ENCODE measurements at regions not wholly inside any gene's neighbourhood (a gene's known extent, or its start where the extent isn't known, plus 50 kb on each side); places are given as distances from the start of the nearest gene placed in this dataset.

DNA sequence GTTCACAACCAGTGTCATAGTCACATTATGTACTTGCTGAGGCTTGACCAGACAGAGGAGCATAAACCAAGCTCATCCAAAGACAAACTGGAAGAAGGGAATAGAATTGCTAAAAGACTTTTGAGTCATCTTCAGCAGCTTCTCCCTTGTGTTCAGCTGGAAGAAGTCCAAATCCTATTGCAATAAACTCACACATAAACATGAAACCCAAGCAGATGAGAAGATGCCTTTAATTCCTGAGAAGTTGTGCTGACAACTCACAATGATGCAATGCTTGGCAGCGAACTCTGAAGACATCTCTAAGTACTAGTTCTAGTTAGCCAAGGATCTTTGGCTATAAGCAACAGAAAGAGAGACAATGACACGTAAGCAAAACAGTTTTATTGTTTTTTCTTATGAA, 642.1 kb downstream of the KCTD16 start:
- no peak for TF ChIP-seq POLR2A (IDR thresholded peaks at IDR 0.05)
- TF ChIP-seq, protein P1, sequence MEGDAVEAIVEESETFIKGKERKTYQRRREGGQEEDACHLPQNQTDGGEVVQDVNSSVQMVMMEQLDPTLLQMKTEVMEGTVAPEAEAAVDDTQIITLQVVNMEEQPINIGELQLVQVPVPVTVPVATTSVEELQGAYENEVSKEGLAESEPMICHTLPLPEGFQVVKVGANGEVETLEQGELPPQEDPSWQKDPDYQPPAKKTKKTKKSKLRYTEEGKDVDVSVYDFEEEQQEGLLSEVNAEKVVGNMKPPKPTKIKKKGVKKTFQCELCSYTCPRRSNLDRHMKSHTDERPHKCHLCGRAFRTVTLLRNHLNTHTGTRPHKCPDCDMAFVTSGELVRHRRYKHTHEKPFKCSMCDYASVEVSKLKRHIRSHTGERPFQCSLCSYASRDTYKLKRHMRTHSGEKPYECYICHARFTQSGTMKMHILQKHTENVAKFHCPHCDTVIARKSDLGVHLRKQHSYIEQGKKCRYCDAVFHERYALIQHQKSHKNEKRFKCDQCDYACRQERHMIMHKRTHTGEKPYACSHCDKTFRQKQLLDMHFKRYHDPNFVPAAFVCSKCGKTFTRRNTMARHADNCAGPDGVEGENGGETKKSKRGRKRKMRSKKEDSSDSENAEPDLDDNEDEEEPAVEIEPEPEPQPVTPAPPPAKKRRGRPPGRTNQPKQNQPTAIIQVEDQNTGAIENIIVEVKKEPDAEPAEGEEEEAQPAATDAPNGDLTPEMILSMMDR (IDR thresholded peaks at IDR 0.05), result no peak

Measured in heart left ventricle (tissue), 13 donors.